ENCODE measurements at regions not wholly inside any gene's neighbourhood (a gene's known extent, or its start where the extent isn't known, plus 50 kb on each side); places are given as distances from the start of the nearest gene placed in this dataset.

DNA sequence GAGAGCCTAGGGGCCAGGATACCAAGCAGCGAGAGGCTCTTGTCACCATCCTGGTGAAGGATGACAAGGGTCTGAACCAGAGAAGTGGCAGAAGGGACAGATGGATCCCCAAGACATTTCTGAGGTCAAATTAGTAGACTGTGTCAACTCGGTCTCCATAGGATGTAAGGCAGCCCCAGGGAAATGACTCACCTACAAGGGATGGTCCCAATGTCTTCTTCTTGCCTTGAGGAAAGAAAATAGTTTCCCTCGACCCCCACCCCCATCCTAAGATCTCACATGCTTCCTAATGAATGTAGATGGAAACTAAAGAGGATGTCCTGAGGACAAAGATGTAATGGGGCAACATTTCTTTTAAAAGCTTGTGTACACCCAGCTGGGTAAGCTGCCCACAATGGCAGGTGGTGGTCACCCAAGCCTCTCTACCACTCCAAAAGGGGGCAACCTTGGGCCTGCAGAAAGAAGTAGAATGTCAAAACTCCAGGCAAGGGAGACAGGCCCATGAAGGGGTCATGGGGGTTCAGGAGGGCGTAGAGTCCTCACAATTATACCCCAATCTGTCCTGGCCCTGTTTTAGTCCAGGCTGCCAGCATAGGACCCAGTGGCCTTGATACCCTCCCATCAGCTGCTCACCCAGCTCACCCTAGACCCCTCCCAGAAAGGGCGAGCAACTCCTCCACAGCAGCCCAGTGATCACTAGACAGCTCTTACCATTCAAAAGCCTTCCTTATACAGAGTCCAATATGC lies 187.4 kb downstream of the ACTL7B start:
- TF ChIP-seq, protein P1, sequence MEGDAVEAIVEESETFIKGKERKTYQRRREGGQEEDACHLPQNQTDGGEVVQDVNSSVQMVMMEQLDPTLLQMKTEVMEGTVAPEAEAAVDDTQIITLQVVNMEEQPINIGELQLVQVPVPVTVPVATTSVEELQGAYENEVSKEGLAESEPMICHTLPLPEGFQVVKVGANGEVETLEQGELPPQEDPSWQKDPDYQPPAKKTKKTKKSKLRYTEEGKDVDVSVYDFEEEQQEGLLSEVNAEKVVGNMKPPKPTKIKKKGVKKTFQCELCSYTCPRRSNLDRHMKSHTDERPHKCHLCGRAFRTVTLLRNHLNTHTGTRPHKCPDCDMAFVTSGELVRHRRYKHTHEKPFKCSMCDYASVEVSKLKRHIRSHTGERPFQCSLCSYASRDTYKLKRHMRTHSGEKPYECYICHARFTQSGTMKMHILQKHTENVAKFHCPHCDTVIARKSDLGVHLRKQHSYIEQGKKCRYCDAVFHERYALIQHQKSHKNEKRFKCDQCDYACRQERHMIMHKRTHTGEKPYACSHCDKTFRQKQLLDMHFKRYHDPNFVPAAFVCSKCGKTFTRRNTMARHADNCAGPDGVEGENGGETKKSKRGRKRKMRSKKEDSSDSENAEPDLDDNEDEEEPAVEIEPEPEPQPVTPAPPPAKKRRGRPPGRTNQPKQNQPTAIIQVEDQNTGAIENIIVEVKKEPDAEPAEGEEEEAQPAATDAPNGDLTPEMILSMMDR (IDR thresholded peaks at IDR 0.05): no peak
- no peak for TF ChIP-seq EZH2 (IDR thresholded peaks at IDR 0.05; ENCODE audit: borderline replicate concordance, insufficient read depth, low read depth, low read length, poor library complexity, severe bottlenecking)

Data from B cell (primary cell).